ENCODE measurements at regions not wholly inside any gene's neighbourhood (a gene's known extent, or its start where the extent isn't known, plus 50 kb on each side); places are given as distances from the start of the nearest gene placed in this dataset.

DNA sequence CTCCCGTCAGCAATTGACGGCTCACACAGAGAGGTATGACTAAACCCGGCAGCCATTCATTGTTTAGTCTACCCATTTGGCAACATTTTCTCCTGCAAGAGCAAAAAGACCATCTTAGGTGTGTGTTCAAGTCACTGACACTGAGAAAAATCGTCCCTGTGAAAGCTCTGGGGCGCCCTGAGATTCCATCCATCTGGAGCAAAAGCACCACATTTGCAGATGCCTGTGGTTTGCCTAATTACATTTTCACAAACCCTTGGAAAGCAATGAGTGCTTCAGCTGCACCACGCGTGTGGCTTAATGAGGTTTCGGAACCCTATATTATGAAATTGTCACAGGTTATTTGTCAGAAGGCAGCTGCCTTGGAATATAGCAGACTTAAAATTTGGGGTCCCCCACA is 110.7 kb upstream of the PTPRM start:
- TF ChIP-seq, protein P1, sequence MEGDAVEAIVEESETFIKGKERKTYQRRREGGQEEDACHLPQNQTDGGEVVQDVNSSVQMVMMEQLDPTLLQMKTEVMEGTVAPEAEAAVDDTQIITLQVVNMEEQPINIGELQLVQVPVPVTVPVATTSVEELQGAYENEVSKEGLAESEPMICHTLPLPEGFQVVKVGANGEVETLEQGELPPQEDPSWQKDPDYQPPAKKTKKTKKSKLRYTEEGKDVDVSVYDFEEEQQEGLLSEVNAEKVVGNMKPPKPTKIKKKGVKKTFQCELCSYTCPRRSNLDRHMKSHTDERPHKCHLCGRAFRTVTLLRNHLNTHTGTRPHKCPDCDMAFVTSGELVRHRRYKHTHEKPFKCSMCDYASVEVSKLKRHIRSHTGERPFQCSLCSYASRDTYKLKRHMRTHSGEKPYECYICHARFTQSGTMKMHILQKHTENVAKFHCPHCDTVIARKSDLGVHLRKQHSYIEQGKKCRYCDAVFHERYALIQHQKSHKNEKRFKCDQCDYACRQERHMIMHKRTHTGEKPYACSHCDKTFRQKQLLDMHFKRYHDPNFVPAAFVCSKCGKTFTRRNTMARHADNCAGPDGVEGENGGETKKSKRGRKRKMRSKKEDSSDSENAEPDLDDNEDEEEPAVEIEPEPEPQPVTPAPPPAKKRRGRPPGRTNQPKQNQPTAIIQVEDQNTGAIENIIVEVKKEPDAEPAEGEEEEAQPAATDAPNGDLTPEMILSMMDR (optimal IDR thresholded peaks at IDR 0.05 in 1 of 3, IDR thresholded peaks at IDR 0.05 in 1 of 3, conservative IDR thresholded peaks at IDR 0.05 in 1 of 3; ENCODE audit: extremely low read depth in 1 of 3, insufficient read depth in 2 of 3, low read length in 3 of 3) = no peak
- TF ChIP-seq EZH2 (IDR thresholded peaks at IDR 0.05; ENCODE audit: low read length) = no peak

Data from keratinocyte (primary cell).